ENCODE measurements at regions not wholly inside any gene's neighbourhood (a gene's known extent, or its start where the extent isn't known, plus 50 kb on each side); places are given as distances from the start of the nearest gene placed in this dataset.

- peak; percentile 23 for DNase-seq (ENCODE audit: low read depth)
These were observed 59.0 kb upstream of the MINAR1 start for GRCh38 chr15:79373113-79373512.

- no peak for DNase-seq (ENCODE audit: low read depth)
These were observed 58.4 kb upstream of the MINAR1 start for GRCh38 chr15:79373728-79374127.

- DNase-seq (ENCODE audit: low read depth), result no peak
These were observed 55.8 kb upstream of the MINAR1 start for GRCh38 chr15:79376383-79376782.

GRCh38 chr15:79378394-79379109 lies 53.6 kb upstream of the MINAR1 start:
- DNase-seq (ENCODE audit: low read depth), result peak; percentile 13

GRCh38 chr15:79380755-79381497 lies 51.2 kb upstream of the MINAR1 start:
- DNase-seq (ENCODE audit: low read depth), result peak; percentile 73

- DNase-seq (ENCODE audit: low read depth), result no peak
These were observed 50.5 kb upstream of the MINAR1 start for GRCh38 chr15:79381593-79381992.
